ENCODE measurements at regions not wholly inside any gene's neighbourhood (a gene's known extent, or its start where the extent isn't known, plus 50 kb on each side); places are given as distances from the start of the nearest gene placed in this dataset.

DNA sequence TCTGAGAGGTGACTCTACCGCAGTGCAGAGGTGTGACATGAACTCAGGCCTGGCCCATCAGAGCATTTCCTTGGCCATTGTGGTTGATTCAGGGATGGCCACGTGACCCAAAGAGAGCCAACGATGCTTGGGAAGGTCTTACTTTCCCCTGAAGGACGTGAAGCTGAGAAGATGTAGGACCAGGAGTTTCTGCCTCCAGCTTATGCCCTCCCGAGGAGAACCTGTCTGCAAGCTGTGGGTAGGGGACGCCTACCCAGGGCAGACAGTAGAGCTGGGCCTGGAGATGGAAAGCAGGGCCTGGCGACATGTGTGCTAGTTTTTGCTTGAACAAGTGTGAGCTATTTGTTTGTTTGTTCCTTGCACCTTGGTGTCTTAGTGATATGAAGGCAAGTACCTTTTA, 89.4 kb downstream of the RPLP1 start:
- DNase-seq (ENCODE audit: low read depth), result no peak
- TF ChIP-seq, protein P1, sequence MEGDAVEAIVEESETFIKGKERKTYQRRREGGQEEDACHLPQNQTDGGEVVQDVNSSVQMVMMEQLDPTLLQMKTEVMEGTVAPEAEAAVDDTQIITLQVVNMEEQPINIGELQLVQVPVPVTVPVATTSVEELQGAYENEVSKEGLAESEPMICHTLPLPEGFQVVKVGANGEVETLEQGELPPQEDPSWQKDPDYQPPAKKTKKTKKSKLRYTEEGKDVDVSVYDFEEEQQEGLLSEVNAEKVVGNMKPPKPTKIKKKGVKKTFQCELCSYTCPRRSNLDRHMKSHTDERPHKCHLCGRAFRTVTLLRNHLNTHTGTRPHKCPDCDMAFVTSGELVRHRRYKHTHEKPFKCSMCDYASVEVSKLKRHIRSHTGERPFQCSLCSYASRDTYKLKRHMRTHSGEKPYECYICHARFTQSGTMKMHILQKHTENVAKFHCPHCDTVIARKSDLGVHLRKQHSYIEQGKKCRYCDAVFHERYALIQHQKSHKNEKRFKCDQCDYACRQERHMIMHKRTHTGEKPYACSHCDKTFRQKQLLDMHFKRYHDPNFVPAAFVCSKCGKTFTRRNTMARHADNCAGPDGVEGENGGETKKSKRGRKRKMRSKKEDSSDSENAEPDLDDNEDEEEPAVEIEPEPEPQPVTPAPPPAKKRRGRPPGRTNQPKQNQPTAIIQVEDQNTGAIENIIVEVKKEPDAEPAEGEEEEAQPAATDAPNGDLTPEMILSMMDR (conservative IDR thresholded peaks at IDR 0.05; ENCODE audit: low read depth, low read length), result no peak
- H3K4me3 ChIP-seq (ENCODE audit: low read depth, low read length), result no peak overlapping the region

DNA sequence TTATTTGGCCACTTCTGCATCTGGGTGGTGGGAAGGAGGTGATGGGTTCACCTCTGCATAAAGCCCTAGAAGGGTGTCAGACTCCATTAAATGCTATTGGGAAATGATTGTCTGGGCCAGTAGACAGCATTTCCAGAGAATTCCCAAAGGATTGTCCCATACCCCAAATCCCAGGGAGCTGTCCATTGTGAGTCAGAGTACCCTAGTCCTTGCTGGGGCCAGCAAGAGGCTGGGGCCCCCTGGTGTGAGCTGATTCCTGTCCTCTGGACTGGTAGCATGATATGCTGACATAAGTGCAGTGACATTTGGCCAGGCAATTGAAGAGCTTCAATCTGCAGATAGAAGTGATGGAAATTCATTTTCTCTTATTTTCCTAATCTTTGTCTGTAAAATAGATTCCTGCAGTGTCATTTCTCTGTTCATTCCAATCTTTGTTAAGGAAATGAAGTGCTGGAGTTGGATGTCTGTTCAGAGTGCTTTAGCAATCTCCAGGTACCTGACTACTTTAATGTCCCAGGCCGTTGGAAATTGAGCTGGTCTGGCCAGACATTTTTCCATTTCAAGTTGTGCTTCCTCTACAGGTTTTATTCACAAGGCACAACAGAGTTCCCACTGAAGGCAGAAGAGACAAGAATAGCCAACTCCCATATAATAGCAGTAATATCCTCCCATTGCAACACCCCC, 91.2 kb downstream of the RPLP1 start:
- TF ChIP-seq, protein P1 (conservative IDR thresholded peaks at IDR 0.05; ENCODE audit: low read depth, low read length), result no peak
- no peak for DNase-seq (ENCODE audit: low read depth)
- no peak overlapping the region for H3K4me3 ChIP-seq (ENCODE audit: low read depth, low read length)

DNA sequence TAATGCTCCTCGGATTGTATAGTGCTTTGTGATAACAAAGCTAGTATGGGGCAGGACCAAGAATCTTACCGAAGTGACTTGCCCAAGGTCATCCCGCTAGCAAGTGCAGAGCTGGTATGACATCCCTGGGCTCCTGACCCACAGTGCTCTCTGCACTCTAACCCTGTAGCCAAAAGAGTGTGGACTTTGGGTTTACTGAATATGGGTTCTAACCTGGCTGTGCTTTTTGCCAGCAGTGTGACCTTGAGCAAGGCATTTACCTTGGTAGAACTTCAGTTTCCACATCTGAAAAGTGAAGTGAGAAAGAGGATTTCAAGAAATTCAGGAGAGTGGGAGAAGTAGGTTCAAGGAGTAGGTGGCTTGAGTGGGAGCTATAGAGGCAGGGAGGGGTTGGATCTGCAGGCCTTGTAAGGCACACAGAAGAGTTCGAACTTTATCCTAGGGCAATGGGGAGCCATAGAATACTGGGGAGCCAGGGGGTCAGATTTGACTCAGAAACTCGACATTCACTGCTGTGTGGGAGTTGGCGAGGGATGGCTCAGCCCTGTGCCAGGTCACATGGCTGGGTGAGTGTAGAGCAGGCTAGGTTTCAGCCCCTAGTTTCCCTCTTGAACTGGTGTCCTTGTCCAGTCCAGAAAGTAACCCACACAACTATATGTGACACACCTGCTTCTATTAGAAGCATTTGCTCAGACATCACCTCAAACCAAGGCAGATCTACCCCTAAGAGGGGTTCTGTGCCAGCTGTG, 91.9 kb downstream of the RPLP1 start:
- H3K4me3 ChIP-seq (ENCODE audit: low read depth, low read length), result no peak overlapping the region
- no peak for DNase-seq (ENCODE audit: low read depth)
- TF ChIP-seq, protein P1 (conservative IDR thresholded peaks at IDR 0.05; ENCODE audit: low read depth, low read length), result no peak

DNA sequence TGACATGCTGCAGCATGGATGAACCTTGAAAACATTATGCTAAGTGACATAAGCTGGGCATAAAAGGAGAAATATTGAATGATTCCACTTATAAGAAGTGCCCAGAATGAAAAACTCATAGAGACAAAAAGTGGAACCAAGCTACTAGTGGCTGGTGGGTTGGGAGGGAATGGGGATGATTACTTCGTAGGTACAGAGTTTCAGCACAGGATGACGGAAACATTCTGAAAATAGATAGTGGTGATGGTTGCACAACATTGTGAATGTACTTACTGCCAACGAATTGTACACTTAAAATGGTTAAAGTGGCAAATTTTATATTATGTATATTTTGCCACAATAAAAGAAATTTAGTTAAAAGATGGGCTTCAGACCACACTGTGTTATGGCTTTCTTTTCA, 93.6 kb downstream of the RPLP1 start:
- TF ChIP-seq, protein P1 (conservative IDR thresholded peaks at IDR 0.05; ENCODE audit: low read depth, low read length), result no peak
- no peak overlapping the region for H3K4me3 ChIP-seq (ENCODE audit: low read depth, low read length)
- DNase-seq (ENCODE audit: low read depth), result no peak

DNA sequence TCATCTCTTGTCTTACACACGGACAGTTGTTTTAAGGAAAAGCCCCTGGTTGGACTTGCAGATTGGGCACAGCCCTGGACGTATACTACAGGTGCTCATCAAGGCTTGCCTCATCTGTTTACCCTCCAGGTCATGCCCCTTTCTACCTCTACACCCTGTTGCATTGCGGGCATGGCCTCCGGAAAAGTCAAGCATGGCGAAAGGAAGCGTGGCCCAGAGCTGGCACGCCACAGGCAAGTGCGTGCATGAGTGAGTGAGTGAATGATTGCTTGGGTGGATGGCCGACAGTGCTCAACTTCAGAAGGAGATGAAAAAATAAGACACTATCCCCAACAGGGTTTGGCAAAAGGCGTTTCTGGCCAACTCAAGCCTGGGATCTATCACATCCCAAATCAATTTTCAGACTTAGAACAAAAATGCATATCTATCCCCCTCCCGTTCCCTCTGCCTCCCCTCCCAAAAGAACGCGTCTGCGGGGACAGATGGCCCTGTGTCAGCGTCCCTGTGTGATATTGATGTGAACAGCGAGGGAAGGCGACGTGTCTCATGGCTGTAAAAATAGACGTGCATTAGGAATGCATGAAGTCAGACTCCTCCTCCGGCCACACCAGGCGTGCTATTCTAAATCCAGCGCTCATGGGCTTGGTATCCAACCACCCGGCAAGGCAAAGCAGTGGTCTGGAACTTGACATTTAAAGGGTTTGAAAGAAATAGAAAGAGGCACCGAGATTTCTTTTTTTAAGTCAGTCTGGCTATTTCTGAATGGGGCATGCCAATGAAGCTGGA, 96.0 kb downstream of the RPLP1 start:
- TF ChIP-seq, protein P1 (conservative IDR thresholded peaks at IDR 0.05; ENCODE audit: low read depth, low read length), result no peak
- H3K4me3 ChIP-seq (ENCODE audit: low read depth, low read length), result no peak overlapping the region
- no peak for DNase-seq (ENCODE audit: low read depth)

DNA sequence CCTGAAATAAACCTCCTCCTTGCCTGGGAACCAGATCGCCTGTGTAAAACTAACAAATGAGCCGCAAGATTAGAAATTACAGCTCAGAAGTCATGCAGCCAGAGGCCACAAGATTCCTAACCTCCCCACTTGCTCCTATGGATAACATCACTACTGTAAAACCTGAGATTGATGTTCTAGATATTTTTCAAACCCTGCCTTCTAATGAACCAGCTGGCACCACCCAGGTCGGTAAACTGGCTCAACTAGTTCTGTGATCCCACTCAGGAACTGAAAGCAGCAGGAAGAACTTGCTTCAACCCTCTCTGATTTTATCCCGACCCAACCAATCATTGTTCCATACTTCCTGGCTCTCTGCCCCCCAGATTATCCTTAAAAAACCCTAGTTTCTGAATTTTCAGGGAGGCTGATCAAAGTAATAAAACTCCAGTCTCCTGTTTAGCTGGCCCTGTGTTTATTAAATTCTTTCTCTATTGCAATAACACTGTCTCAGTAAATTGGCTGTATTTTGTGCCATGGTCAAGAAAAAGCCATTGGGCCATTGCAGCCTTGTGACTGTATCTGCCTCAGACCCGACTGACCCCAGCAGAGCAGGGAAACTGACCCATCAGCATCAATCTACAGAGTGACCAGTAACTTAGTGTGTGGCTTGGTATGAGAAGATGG, 98.9 kb downstream of the RPLP1 start:
- TF ChIP-seq, protein P1 (conservative IDR thresholded peaks at IDR 0.05; ENCODE audit: low read depth, low read length), result no peak
- H3K4me3 ChIP-seq (ENCODE audit: low read depth, low read length), result no peak overlapping the region
- no peak for DNase-seq (ENCODE audit: low read depth)

Measured in epithelial cell of proximal tubule (primary cell).